Adrenal gland (tissue), 9 donors: ENCODE measurements at regions not wholly inside any gene's neighbourhood (a gene's known extent, or its start where the extent isn't known, plus 50 kb on each side); places are given as distances from the start of the nearest gene placed in this dataset.

Experiments used
- DNase-seq, 7 donors: peaks; one replicate each; pipeline ENCODE4 v3.0.0-alpha.2; 2019 to 2020
- H3K27ac ChIP-seq, 5 donors: fragments of 200-600 bp; sonication (generic) in 4 of 5; 1 replicate in 3 of 5; 2 replicates in 2 of 5; pipeline versions ENCODE4 v1.5.1 to v1.8.0; 2016 to 2020; ENCODE audit warnings: mild to moderate bottlenecking in 1 of 5
- H3K27me3 ChIP-seq: fragments of 200-600 bp; 2 replicates; pipeline ENCODE4 v1.8.0; 2021
- H3K36me3 ChIP-seq, 2 donors: fragments of 200-600 bp; replicated peaks in 1 of 2; 1 replicate in 1 of 2; 2 replicates in 1 of 2; pipeline versions ENCODE4 v1.5.1 to v1.8.0; 2018 to 2022
- H3K4me1 ChIP-seq, 2 donors: fragments of 200-600 bp; replicated peaks in 1 of 2; 1 replicate in 1 of 2; 2 replicates in 1 of 2; pipeline versions ENCODE4 v1.5.1 to v1.8.0; 2018 to 2021
- H3K4me3 ChIP-seq, 4 donors: fragments of 200-600 bp; sonication (generic) in 3 of 4; one replicate each; pipeline ENCODE4 v1.5.1; 2016 to 2018
- H3K9me3 ChIP-seq, 3 donors: fragments of 200-600 bp; sonication (generic) in 1 of 3; replicated peaks in 1 of 3; 1 replicate in 2 of 3; 2 replicates in 1 of 3; pipeline versions ENCODE4 v1.5.1 to v1.8.0; 2016 to 2021
- POLR2A ChIP-seq, 2 donors: fragments of 450-650 bp; IDR thresholded peaks; one replicate each; pipeline ENCODE4 v1.6.1; 2017; ENCODE audit warnings: antibody characterized with exemption in 2 of 2, mild to moderate bottlenecking in 2 of 2, moderate library complexity in 1 of 2
- WGBS, 4 donors: extraction: QIAGEN DNeasy Blood & Tissue Kit in 2 of 4; methylation state at CpG; one replicate each; pipeline versions ENCODE4 v1.1.5 to v1.1.7; 2013 to 2017; 5-methylcytosine and 5-hydroxymethylcytosine counted together
- intact Hi-C, 2 donors: fragments of 100-400 bp; cut with DNase I; formaldehyde crosslinking; loops; one replicate each; pipeline versions ENCODE4 v1.14.1 to v1.15.0; 2022 to 2023
- TF ChIP-seq, protein P1 (sequence below), 6 experiments: fragments of 450-650 bp in 4 of 6; fragments of 200-600 bp in 2 of 6; sonication (generic) in 1 of 6; IDR thresholded peaks; 1 replicate in 5 of 6; 2 replicates in 1 of 6; pipeline versions ENCODE4 v1.5.1 to v1.8.0; 2016 to 2021; ENCODE audit warnings: antibody characterized with exemption in 6 of 6, mild to moderate bottlenecking in 2 of 6, moderate library complexity in 1 of 6
- donor health status: healthy with polysubstance abuse.
- donor health status: Bipolar disorder and iron deficiency.
- donor health status: DM: yes; HTN: yes; CAD: no.
- donor health status: DM: no; HTN: no; CAD: no.
- donor health status: DM: no; HTN: no; CAD: no.

DNA sequence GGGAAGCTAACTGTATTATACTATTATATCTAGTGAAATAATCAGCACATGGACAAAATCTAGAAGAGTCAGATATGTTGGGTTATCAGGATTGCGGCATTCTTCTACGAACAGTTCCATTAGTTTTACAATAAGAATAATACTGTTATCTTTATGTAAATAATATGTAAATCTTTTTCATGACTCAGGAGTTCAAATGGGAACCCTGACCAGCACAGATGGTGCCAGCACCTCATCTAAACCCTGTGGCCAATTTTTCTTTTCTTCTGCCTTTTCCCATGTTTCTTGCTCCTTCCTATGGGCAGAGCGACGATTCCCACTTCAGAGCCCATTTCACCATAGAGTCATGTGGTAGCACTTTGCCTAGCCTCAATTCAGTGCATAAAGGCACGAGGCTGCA, 68.4 kb upstream of the CYP2D6 start:
- peak in 1 of 7 donors; percentile 25 for DNase-seq
- Histone ChIP-seq H3K27me3 (no peaks in the 10 kb centered on the region), H3K4me3 (no peak overlapping the region), H3K9me3 (no peaks in the 10 kb centered on the region), H3K27ac (no peak overlapping the region), H3K36me3 (no peaks in the 10 kb centered on the region), H3K4me1 (peaks cover 7 to 20% of the 10 kb centered on the region in 2 donors)
- TF ChIP-seq, protein P1, sequence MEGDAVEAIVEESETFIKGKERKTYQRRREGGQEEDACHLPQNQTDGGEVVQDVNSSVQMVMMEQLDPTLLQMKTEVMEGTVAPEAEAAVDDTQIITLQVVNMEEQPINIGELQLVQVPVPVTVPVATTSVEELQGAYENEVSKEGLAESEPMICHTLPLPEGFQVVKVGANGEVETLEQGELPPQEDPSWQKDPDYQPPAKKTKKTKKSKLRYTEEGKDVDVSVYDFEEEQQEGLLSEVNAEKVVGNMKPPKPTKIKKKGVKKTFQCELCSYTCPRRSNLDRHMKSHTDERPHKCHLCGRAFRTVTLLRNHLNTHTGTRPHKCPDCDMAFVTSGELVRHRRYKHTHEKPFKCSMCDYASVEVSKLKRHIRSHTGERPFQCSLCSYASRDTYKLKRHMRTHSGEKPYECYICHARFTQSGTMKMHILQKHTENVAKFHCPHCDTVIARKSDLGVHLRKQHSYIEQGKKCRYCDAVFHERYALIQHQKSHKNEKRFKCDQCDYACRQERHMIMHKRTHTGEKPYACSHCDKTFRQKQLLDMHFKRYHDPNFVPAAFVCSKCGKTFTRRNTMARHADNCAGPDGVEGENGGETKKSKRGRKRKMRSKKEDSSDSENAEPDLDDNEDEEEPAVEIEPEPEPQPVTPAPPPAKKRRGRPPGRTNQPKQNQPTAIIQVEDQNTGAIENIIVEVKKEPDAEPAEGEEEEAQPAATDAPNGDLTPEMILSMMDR (IDR thresholded peaks at IDR 0.05) = no peak
- no peak for TF ChIP-seq POLR2A (IDR thresholded peaks at IDR 0.05)
- 97 to 99% (median 97%) methylated on average over 5 of the region's 5 CpGs for WGBS, 4 donors
- intact Hi-C loops = no loop called here

DNA sequence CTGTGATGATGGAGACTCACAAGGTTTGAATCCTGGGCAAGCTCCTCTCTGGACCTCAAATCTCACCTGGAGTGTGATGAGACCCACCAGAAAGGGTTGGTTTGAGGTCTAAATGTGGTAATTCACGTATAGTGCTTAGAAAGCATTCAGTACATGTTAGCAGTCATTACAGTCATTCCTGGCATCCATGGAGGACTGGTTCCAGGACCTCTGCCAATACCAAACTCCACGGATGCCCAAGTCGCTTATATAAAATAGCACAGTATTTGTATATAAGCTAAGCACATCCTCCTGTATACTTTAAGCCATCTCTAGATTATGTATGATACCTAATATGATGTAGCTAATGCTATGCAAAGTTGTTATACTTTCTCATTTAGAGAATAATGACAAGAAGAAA, 67.6 kb upstream of the CYP2D6 start:
- intact Hi-C loops = no loop called here
- no peak for TF ChIP-seq POLR2A (IDR thresholded peaks at IDR 0.05)
- TF ChIP-seq, protein P1 (IDR thresholded peaks at IDR 0.05) = no peak
- 80 to 89% (median 86%) methylated on average over 3 of the region's 3 CpGs for WGBS, 4 donors
- Histone ChIP-seq H3K4me1 (peaks cover 7 to 17% of the 10 kb centered on the region in 2 donors), H3K27me3 (no peaks in the 10 kb centered on the region), H3K27ac (no peak overlapping the region), H3K36me3 (no peaks in the 10 kb centered on the region), H3K4me3 (no peak overlapping the region), H3K9me3 (no peaks in the 10 kb centered on the region)
- DNase-seq = no peak

DNA sequence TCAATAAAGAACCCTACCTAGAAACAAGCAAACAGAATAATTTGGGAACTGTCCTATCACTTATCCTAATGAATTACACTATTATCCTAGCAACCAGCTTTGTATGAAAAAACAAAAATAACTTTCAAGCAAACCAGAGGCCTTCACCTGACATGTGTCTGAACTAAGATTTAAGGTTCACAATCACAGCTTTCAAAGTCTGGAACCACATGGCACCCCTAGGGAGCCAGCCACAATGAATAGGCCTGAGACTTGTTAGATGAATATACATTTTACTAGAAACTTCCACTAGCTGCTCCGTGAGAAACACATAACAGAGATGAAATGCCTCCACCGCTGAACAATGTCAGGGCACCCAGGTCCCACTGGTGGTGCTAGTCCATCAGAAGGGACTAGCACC, 65.8 kb upstream of the CYP2D6 start:
- intact Hi-C loops = no loop called here
- peaks cover 0 to 15% of the 10 kb centered on the region in 2 donors for H3K4me1 ChIP-seq
- TF ChIP-seq, protein P1 (IDR thresholded peaks at IDR 0.05) = no peak
- TF ChIP-seq POLR2A (IDR thresholded peaks at IDR 0.05) = no peak
- WGBS, 4 donors = 86 to 98% (median 96%) methylated on average over 2 of the region's 2 CpGs
- no peaks in the 10 kb centered on the region for H3K9me3 ChIP-seq
- DNase-seq = no peak
- no peaks in the 10 kb centered on the region for H3K36me3 ChIP-seq
- H3K27ac ChIP-seq = no peak overlapping the region
- no peak overlapping the region for H3K4me3 ChIP-seq
- H3K27me3 ChIP-seq = no peaks in the 10 kb centered on the region

DNA sequence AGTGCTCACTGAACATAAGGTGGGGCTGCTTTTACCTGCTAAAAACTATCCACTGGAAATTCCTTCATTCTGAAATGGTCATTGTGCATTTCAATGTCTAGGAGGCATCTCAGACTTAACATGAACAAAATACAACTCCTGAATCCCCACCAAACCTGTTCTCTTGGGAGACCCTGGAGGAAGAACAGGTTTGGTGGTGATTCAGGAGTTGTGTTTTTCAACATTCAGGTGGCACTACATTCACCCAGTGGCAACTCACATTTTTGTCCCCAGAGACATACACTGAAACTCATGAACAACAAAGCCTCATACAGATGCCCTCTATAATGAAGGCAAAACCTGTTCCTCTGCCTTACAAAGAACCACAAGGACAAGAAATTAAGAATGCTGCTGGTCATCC, 64.3 kb upstream of the CYP2D6 start:
- DNase-seq = no peak
- H3K27ac ChIP-seq = no peak overlapping the region
- H3K36me3 ChIP-seq = no peaks in the 10 kb centered on the region
- H3K27me3 ChIP-seq = no peaks in the 10 kb centered on the region
- peaks cover 0 to 15% of the 10 kb centered on the region in 2 donors for H3K4me1 ChIP-seq
- H3K9me3 ChIP-seq = no peaks in the 10 kb centered on the region
- intact Hi-C loops = no loop called here
- H3K4me3 ChIP-seq = no peak overlapping the region
- TF ChIP-seq, protein P1 (IDR thresholded peaks at IDR 0.05) = no peak
- no peak for TF ChIP-seq POLR2A (IDR thresholded peaks at IDR 0.05)
